ENCODE measurements at regions not wholly inside any gene's neighbourhood (a gene's known extent, or its start where the extent isn't known, plus 50 kb on each side); places are given as distances from the start of the nearest gene placed in this dataset.
"Not testable (repeated sequence)": the region's sequence is repeated elsewhere in the genome, so short reads cannot be mapped to it uniquely, and the experiment has no call there.

GRCh38 chr5:10886497-10886896, 125.5 kb upstream of the DAP start:
- Histone ChIP-seq H3K27me3 (ENCODE audit: control insufficient read depth in 2 of 2, insufficient read depth in 2 of 2, low read length in 2 of 2) (no peaks in the 10 kb centered on the region), H3K27ac (ENCODE audit: low read depth in 1 of 2, low read length in 2 of 2) (no peak overlapping the region), H2AFZ (ENCODE audit: insufficient read depth, low read depth, low read length, poor library complexity, severe bottlenecking) (no peak overlapping the region), H3K4me3 (replicated peaks in 1 of 3; ENCODE audit: low read depth in 2 of 3, low read length in 3 of 3) (no peak overlapping the region), H4K20me1 (ENCODE audit: insufficient read depth, low read length) (no peaks in the 10 kb centered on the region), H3K9me3 (replicated peaks in 1 of 2; ENCODE audit: control insufficient read depth in 1 of 2, insufficient read depth in 1 of 2, low read length in 2 of 2) (peaks cover 0 to 10% of the 10 kb centered on the region in 2 donors), H3K4me1 (ENCODE audit: control insufficient read depth in 1 of 2, insufficient read depth in 2 of 2, low read length in 2 of 2) (no peaks in the 10 kb centered on the region), H3K9ac (ENCODE audit: insufficient read depth, low read length, poor library complexity, severe bottlenecking) (no peak overlapping the region), H3K36me3 (replicated peaks in 1 of 2; ENCODE audit: control insufficient read depth in 1 of 2, insufficient read depth in 2 of 2, low read length in 2 of 2) (no peaks in the 10 kb centered on the region), H3K4me2 (replicated peaks; ENCODE audit: extremely low read depth, low read length, poor library complexity, severe bottlenecking) (no peak overlapping the region), H3K79me2 (ENCODE audit: insufficient read depth, low read length) (no peaks in the 10 kb centered on the region)
- Mint-ChIP-seq H3K36me3 (peaks cover 0 to 3% of the 10 kb centered on the region in 2 donors), H3K4me3 (no peak overlapping the region), H3K27ac (no peak overlapping the region), H3K4me1 (no peaks in the 10 kb centered on the region), H3K27me3 (ENCODE audit: low read depth in 3 of 3) (peaks cover 0 to 2% (median 0%) of the 10 kb centered on the region in 3 donors), H3K9me3 (peaks cover 0 to 11% (median 6%) of the 10 kb centered on the region in 7 donors)
- WGBS (ENCODE audit: insufficient coverage) = no CpG with 5 or more reads among the region's 2 CpGs
- intact Hi-C loops (cut with micrococcal nuclease) = no loop called here
- DNase-seq = no peak
- TF ChIP-seq, protein P1, sequence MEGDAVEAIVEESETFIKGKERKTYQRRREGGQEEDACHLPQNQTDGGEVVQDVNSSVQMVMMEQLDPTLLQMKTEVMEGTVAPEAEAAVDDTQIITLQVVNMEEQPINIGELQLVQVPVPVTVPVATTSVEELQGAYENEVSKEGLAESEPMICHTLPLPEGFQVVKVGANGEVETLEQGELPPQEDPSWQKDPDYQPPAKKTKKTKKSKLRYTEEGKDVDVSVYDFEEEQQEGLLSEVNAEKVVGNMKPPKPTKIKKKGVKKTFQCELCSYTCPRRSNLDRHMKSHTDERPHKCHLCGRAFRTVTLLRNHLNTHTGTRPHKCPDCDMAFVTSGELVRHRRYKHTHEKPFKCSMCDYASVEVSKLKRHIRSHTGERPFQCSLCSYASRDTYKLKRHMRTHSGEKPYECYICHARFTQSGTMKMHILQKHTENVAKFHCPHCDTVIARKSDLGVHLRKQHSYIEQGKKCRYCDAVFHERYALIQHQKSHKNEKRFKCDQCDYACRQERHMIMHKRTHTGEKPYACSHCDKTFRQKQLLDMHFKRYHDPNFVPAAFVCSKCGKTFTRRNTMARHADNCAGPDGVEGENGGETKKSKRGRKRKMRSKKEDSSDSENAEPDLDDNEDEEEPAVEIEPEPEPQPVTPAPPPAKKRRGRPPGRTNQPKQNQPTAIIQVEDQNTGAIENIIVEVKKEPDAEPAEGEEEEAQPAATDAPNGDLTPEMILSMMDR (IDR thresholded peaks at IDR 0.05) = no peak

- H4K20me1 ChIP-seq (ENCODE audit: insufficient read depth, low read length) = no peaks in the 10 kb centered on the region
- Mint-ChIP-seq H3K27me3 (ENCODE audit: low read depth in 3 of 3) (peaks cover 0 to 2% (median 2%) of the 10 kb centered on the region in 3 donors), H3K4me1 (no peaks in the 10 kb centered on the region), H3K4me3 (no peak overlapping the region), H3K36me3 (peaks cover 0 to 3% of the 10 kb centered on the region in 2 donors), H3K27ac (no peak overlapping the region), H3K9me3 (peaks cover 0 to 11% (median 4%) of the 10 kb centered on the region in 7 donors)
- H3K9me3 ChIP-seq (replicated peaks in 1 of 2; ENCODE audit: control insufficient read depth in 1 of 2, insufficient read depth in 1 of 2, low read length in 2 of 2) = peaks cover 0 to 7% of the 10 kb centered on the region in 2 donors
- H3K9ac ChIP-seq (ENCODE audit: insufficient read depth, low read length, poor library complexity, severe bottlenecking) = no peak overlapping the region
- TF ChIP-seq, protein P1 (IDR thresholded peaks at IDR 0.05) = no peak
- H3K27ac ChIP-seq (ENCODE audit: low read depth in 1 of 2, low read length in 2 of 2) = no peak overlapping the region
- H3K4me3 ChIP-seq (replicated peaks in 1 of 3; ENCODE audit: low read depth in 2 of 3, low read length in 3 of 3) = no peak overlapping the region
- H3K79me2 ChIP-seq (ENCODE audit: insufficient read depth, low read length) = no peaks in the 10 kb centered on the region
- H3K27me3 ChIP-seq (ENCODE audit: control insufficient read depth in 2 of 2, insufficient read depth in 2 of 2, low read length in 2 of 2) = no peaks in the 10 kb centered on the region
- H2AFZ ChIP-seq (ENCODE audit: insufficient read depth, low read depth, low read length, poor library complexity, severe bottlenecking) = no peak overlapping the region
- intact Hi-C loops (cut with micrococcal nuclease) = no loop called here
- no peak for DNase-seq
- no peaks in the 10 kb centered on the region for H3K4me1 ChIP-seq (ENCODE audit: control insufficient read depth in 1 of 2, insufficient read depth in 2 of 2, low read length in 2 of 2)
- 80% methylated on average over 1 of the region's 6 CpGs for WGBS (ENCODE audit: insufficient coverage)
- H3K4me2 ChIP-seq (replicated peaks; ENCODE audit: extremely low read depth, low read length, poor library complexity, severe bottlenecking) = no peak overlapping the region
- no peaks in the 10 kb centered on the region for H3K36me3 ChIP-seq (replicated peaks in 1 of 2; ENCODE audit: control insufficient read depth in 1 of 2, insufficient read depth in 2 of 2, low read length in 2 of 2)
These were observed 124.0 kb upstream of the DAP start for GRCh38 chr5:10885026-10885425.

- H3K4me3 Mint-ChIP-seq; H3K9ac ChIP-seq (ENCODE audit: insufficient read depth, low read length, poor library complexity, severe bottlenecking); H2AFZ ChIP-seq (ENCODE audit: insufficient read depth, low read depth, low read length, poor library complexity, severe bottlenecking); DNase-seq; H3K4me1 ChIP-seq (ENCODE audit: control insufficient read depth in 1 of 2, insufficient read depth in 2 of 2, low read length in 2 of 2); H3K9me3 ChIP-seq (replicated peaks in 1 of 2; ENCODE audit: control insufficient read depth in 1 of 2, insufficient read depth in 1 of 2, low read length in 2 of 2); H3K9me3 Mint-ChIP-seq; H3K4me1 Mint-ChIP-seq; H3K79me2 ChIP-seq (ENCODE audit: insufficient read depth, low read length); H3K27ac ChIP-seq (ENCODE audit: low read depth in 1 of 2, low read length in 2 of 2); H3K27me3 Mint-ChIP-seq (ENCODE audit: low read depth in 3 of 3); H3K36me3 ChIP-seq (replicated peaks in 1 of 2; ENCODE audit: control insufficient read depth in 1 of 2, insufficient read depth in 2 of 2, low read length in 2 of 2); H3K27me3 ChIP-seq (ENCODE audit: control insufficient read depth in 2 of 2, insufficient read depth in 2 of 2, low read length in 2 of 2); H3K36me3 Mint-ChIP-seq; H3K27ac Mint-ChIP-seq; intact Hi-C loops (cut with micrococcal nuclease); H3K4me2 ChIP-seq (replicated peaks; ENCODE audit: extremely low read depth, low read length, poor library complexity, severe bottlenecking); H3K4me3 ChIP-seq (replicated peaks in 1 of 3; ENCODE audit: low read depth in 2 of 3, low read length in 3 of 3); H4K20me1 ChIP-seq (ENCODE audit: insufficient read depth, low read length): not testable (repeated sequence)
- 100% methylated on average over 1 of the region's 2 CpGs for WGBS (ENCODE audit: insufficient coverage)
These were observed 122.9 kb upstream of the DAP start for GRCh38 chr5:10883945-10884344.

All from CD14-positive monocyte (primary cell).